ENCODE measurements at regions not wholly inside any gene's neighbourhood (a gene's known extent, or its start where the extent isn't known, plus 50 kb on each side); places are given as distances from the start of the nearest gene placed in this dataset.

GRCh38 chr2:105570757-105571156, 171.9 kb upstream of the FHL2 start:
- no peak for DNase-seq (ENCODE audit: low read depth)

GRCh38 chr2:105570326-105570725, 171.5 kb upstream of the FHL2 start:
- DNase-seq (ENCODE audit: low read depth): no peak

GRCh38 chr2:105569606-105570005, 170.8 kb upstream of the FHL2 start:
- DNase-seq (ENCODE audit: low read depth): no peak

- DNase-seq (ENCODE audit: low read depth): no peak
Observed at GRCh38 chr2:105567996-105568494, 169.2 kb upstream of the FHL2 start.

GRCh38 chr2:105563000-105563719, 164.3 kb upstream of the FHL2 start:
- no peak for DNase-seq (ENCODE audit: low read depth)

GRCh38 chr2:105561401-105561800, 162.6 kb upstream of the FHL2 start:
- DNase-seq (ENCODE audit: low read depth): no peak

- no peak for DNase-seq (ENCODE audit: low read depth)
Observed at GRCh38 chr2:105560157-105560556, 161.3 kb upstream of the FHL2 start.

GRCh38 chr2:105557021-105557920, 158.4 kb upstream of the FHL2 start:
- no peak for DNase-seq (ENCODE audit: low read depth)

- no peak for DNase-seq (ENCODE audit: low read depth)
Observed at GRCh38 chr2:105556366-105556765, 157.5 kb upstream of the FHL2 start.

- no peak for DNase-seq (ENCODE audit: low read depth)
Observed at GRCh38 chr2:105554235-105554634, 155.4 kb upstream of the FHL2 start.

- no peak for DNase-seq (ENCODE audit: low read depth)
Observed at GRCh38 chr2:105553538-105554196, 154.8 kb upstream of the FHL2 start.

- no peak for DNase-seq (ENCODE audit: low read depth)
Observed at GRCh38 chr2:105546628-105546974, 147.8 kb upstream of the FHL2 start.

- DNase-seq (ENCODE audit: low read depth): peak; percentile 27
Observed at GRCh38 chr2:105545730-105546627, 147.1 kb upstream of the FHL2 start.

GRCh38 chr2:105544591-105545377, 145.9 kb upstream of the FHL2 start:
- no peak for DNase-seq (ENCODE audit: low read depth)

GRCh38 chr2:105541189-105542050, 142.6 kb upstream of the FHL2 start:
- DNase-seq (ENCODE audit: low read depth): no peak

GRCh38 chr2:105540642-105541041, 141.8 kb upstream of the FHL2 start:
- no peak for DNase-seq (ENCODE audit: low read depth)

GRCh38 chr2:105539331-105539730, 140.5 kb upstream of the FHL2 start:
- DNase-seq (ENCODE audit: low read depth): no peak

GRCh38 chr2:105538840-105539239, 140.0 kb upstream of the FHL2 start:
- no peak for DNase-seq (ENCODE audit: low read depth)

- no peak for DNase-seq (ENCODE audit: low read depth)
Observed at GRCh38 chr2:105537920-105538319, 139.1 kb upstream of the FHL2 start.

- DNase-seq (ENCODE audit: low read depth): no peak
Observed at GRCh38 chr2:105537466-105537865, 138.6 kb upstream of the FHL2 start.

Data from stimulated activated CD8-positive, alpha-beta memory T cell treated with anti-CD3 and anti-CD28 coated beads, Interleukin-12 subunit alpha, Interleukin-12 subunit beta, amount 100 ng/mL, for 4 hours (primary cell).